ENCODE measurements at regions not wholly inside any gene's neighbourhood (a gene's known extent, or its start where the extent isn't known, plus 50 kb on each side); places are given as distances from the start of the nearest gene placed in this dataset.

- ATAC-seq (no peak), DNase-seq (no peak)
- TF ChIP-seq CTCF (IDR thresholded peaks at IDR 0.05), result no peak
- intact Hi-C loops (cut with DNase I), result no loop called here
- H3K27me3 ChIP-seq (ENCODE audit: low read depth), result no peaks in the 10 kb centered on the region
- no peaks in the 10 kb centered on the region for H3K9me3 ChIP-seq
- H3K4me1 ChIP-seq, result no peaks in the 10 kb centered on the region
- no peak overlapping the region for H3K4me3 ChIP-seq
- no peak overlapping the region for H3K27ac ChIP-seq
- H3K36me3 ChIP-seq, result no peaks in the 10 kb centered on the region
These were observed 103.5 kb upstream of the HIVEP1 start for GRCh38 chr6:11908436-11909105.

GRCh38 chr6:11903645-11904044 lies 108.5 kb upstream of the HIVEP1 start:
- Histone ChIP-seq H3K27me3 (ENCODE audit: low read depth) (no peaks in the 10 kb centered on the region), H3K9me3 (no peaks in the 10 kb centered on the region), H3K4me3 (no peak overlapping the region), H3K4me1 (no peaks in the 10 kb centered on the region), H3K27ac (no peak overlapping the region), H3K36me3 (no peaks in the 10 kb centered on the region)
- ATAC-seq, result no peak
- no peak for DNase-seq
- intact Hi-C loops (cut with DNase I), result no loop called here
- no peak for TF ChIP-seq CTCF (IDR thresholded peaks at IDR 0.05)

GRCh38 chr6:11902527-11902926 lies 109.6 kb upstream of the HIVEP1 start:
- H3K36me3 ChIP-seq, result no peaks in the 10 kb centered on the region
- no peaks in the 10 kb centered on the region for H3K27me3 ChIP-seq (ENCODE audit: low read depth)
- DNase-seq (no peak), ATAC-seq (peak in 1 of 2 donors; percentile 43)
- no peak overlapping the region for H3K27ac ChIP-seq
- TF ChIP-seq CTCF (IDR thresholded peaks at IDR 0.05), result no peak
- no peaks in the 10 kb centered on the region for H3K9me3 ChIP-seq
- H3K4me3 ChIP-seq, result no peak overlapping the region
- H3K4me1 ChIP-seq, result no peaks in the 10 kb centered on the region
- intact Hi-C loops (cut with DNase I), result no loop called here

- peak in 1 of 2 donors; percentile 66 for ATAC-seq
These were observed 111.2 kb upstream of the HIVEP1 start for GRCh38 chr6:11900662-11901598.

GRCh38 chr6:11899645-11900044 lies 112.5 kb upstream of the HIVEP1 start:
- no peak for ATAC-seq
- no peak for DNase-seq
- no peak for TF ChIP-seq CTCF (IDR thresholded peaks at IDR 0.05)
- H3K27me3 ChIP-seq (ENCODE audit: low read depth), result no peaks in the 10 kb centered on the region
- no peaks in the 10 kb centered on the region for H3K36me3 ChIP-seq
- H3K4me1 ChIP-seq, result no peaks in the 10 kb centered on the region
- no peak overlapping the region for H3K27ac ChIP-seq
- no peak overlapping the region for H3K4me3 ChIP-seq
- intact Hi-C loops (cut with DNase I), result no loop called here
- no peaks in the 10 kb centered on the region for H3K9me3 ChIP-seq

More at GRCh38 chr6:11900662-11901598, 111.2 kb upstream of the HIVEP1 start:
- Histone ChIP-seq H3K36me3 (no peaks in the 10 kb centered on the region), H3K4me3 (no peak overlapping the region), H3K4me1 (no peaks in the 10 kb centered on the region), H3K27ac (no peak overlapping the region), H3K27me3 (ENCODE audit: low read depth) (no peaks in the 10 kb centered on the region), H3K9me3 (no peaks in the 10 kb centered on the region)
- intact Hi-C loops (cut with DNase I), result no loop called here
- DNase-seq, result no peak
- no peak for TF ChIP-seq CTCF (IDR thresholded peaks at IDR 0.05)
